ENCODE measurements at regions not wholly inside any gene's neighbourhood (a gene's known extent, or its start where the extent isn't known, plus 50 kb on each side); places are given as distances from the start of the nearest gene placed in this dataset.
"Not testable (repeated sequence)": the region's sequence is repeated elsewhere in the genome, so short reads cannot be mapped to it uniquely, and the experiment has no call there.

- no peak overlapping the region for H4K12ac ChIP-seq (ENCODE audit: low read depth, low read length)
- H2AFZ ChIP-seq (ENCODE audit: insufficient read depth, low read length, poor library complexity): no peak overlapping the region
- no peak overlapping the region for H3K4me3 ChIP-seq (ENCODE audit: low read depth, low read length)
- no peak overlapping the region for H4K91ac ChIP-seq (ENCODE audit: low read depth, low read length)
- H3K18ac ChIP-seq (ENCODE audit: low read length): no peak overlapping the region
- no peaks in the 10 kb centered on the region for H3K27me3 ChIP-seq (ENCODE audit: insufficient read depth, low read length)
- no peak for DNase-seq
- no peaks in the 10 kb centered on the region for H3K4me1 ChIP-seq (ENCODE audit: control insufficient read depth in 1 of 2, insufficient read depth in 2 of 2, low read length in 2 of 2)
- no peak overlapping the region for H3K9ac ChIP-seq (ENCODE audit: low read length)
- H3K23ac ChIP-seq (ENCODE audit: low read length): no peak overlapping the region
- no peak overlapping the region for H2BK5ac ChIP-seq (ENCODE audit: low read depth, low read length, poor library complexity)
- H4K8ac ChIP-seq (ENCODE audit: low read depth, low read length): no peak overlapping the region
- H3K79me2 ChIP-seq (ENCODE audit: control insufficient read depth, insufficient read depth, low read length, poor library complexity): no peaks in the 10 kb centered on the region
- no peaks in the 10 kb centered on the region for H3K79me1 ChIP-seq (ENCODE audit: low read length)
- H2BK12ac ChIP-seq (ENCODE audit: low read length): no peak overlapping the region
- no peak overlapping the region for H3K27ac ChIP-seq (ENCODE audit: low read depth, low read length)
- H2BK120ac ChIP-seq (ENCODE audit: insufficient read depth, low read length, poor library complexity): no peak overlapping the region
- no peak overlapping the region for H3K4me2 ChIP-seq (ENCODE audit: low read length)
- H3K14ac ChIP-seq (ENCODE audit: low read length): no peak overlapping the region
- H2AK5ac ChIP-seq (ENCODE audit: low read length): no peak overlapping the region
- no peaks in the 10 kb centered on the region for H3K36me3 ChIP-seq (ENCODE audit: control insufficient read depth in 1 of 2, insufficient read depth in 2 of 2, low read length in 2 of 2)
- H3K4ac ChIP-seq (ENCODE audit: low read depth, low read length): no peak overlapping the region
- H3K9me3 ChIP-seq (ENCODE audit: insufficient read depth, low read depth, low read length): peaks cover 2% of the 10 kb centered on the region
- no CpG with 5 or more reads among the region's 1 CpG for WGBS (ENCODE audit: extremely low coverage, insufficient coverage, insufficient read length)
These were observed 99.0 kb downstream of the SCN11A start for GRCh38 chr3:38952721-38953120.

GRCh38 chr3:38951167-38951566, 100.6 kb downstream of the SCN11A start:
- H3K4ac ChIP-seq (ENCODE audit: low read depth, low read length); H3K9me3 ChIP-seq (ENCODE audit: insufficient read depth, low read depth, low read length); H2AFZ ChIP-seq (ENCODE audit: insufficient read depth, low read length, poor library complexity); H4K8ac ChIP-seq (ENCODE audit: low read depth, low read length); H3K4me2 ChIP-seq (ENCODE audit: low read length); H3K14ac ChIP-seq (ENCODE audit: low read length); H3K27ac ChIP-seq (ENCODE audit: low read depth, low read length); H3K18ac ChIP-seq (ENCODE audit: low read length); H2BK120ac ChIP-seq (ENCODE audit: insufficient read depth, low read length, poor library complexity); H2AK5ac ChIP-seq (ENCODE audit: low read length); H2BK5ac ChIP-seq (ENCODE audit: low read depth, low read length, poor library complexity); H3K79me2 ChIP-seq (ENCODE audit: control insufficient read depth, insufficient read depth, low read length, poor library complexity); H3K36me3 ChIP-seq (ENCODE audit: control insufficient read depth in 1 of 2, insufficient read depth in 2 of 2, low read length in 2 of 2); H3K4me1 ChIP-seq (ENCODE audit: control insufficient read depth in 1 of 2, insufficient read depth in 2 of 2, low read length in 2 of 2); H3K4me3 ChIP-seq (ENCODE audit: low read depth, low read length); H4K91ac ChIP-seq (ENCODE audit: low read depth, low read length); H4K12ac ChIP-seq (ENCODE audit: low read depth, low read length); DNase-seq; H3K27me3 ChIP-seq (ENCODE audit: insufficient read depth, low read length); H3K23ac ChIP-seq (ENCODE audit: low read length); H3K79me1 ChIP-seq (ENCODE audit: low read length); H3K9ac ChIP-seq (ENCODE audit: low read length); H2BK12ac ChIP-seq (ENCODE audit: low read length): not testable (repeated sequence)
- WGBS (ENCODE audit: extremely low coverage, insufficient coverage, insufficient read length): no CpG with 5 or more reads among the region's 33 CpGs

- WGBS (ENCODE audit: extremely low coverage, insufficient coverage, insufficient read length): no CpG with 5 or more reads among the region's 5 CpGs
- Histone ChIP-seq H3K9ac (ENCODE audit: low read length) (no peak overlapping the region), H2BK5ac (ENCODE audit: low read depth, low read length, poor library complexity) (no peak overlapping the region), H4K91ac (ENCODE audit: low read depth, low read length) (no peak overlapping the region), H3K4me1 (ENCODE audit: control insufficient read depth in 1 of 2, insufficient read depth in 2 of 2, low read length in 2 of 2) (no peaks in the 10 kb centered on the region), H3K27ac (ENCODE audit: low read depth, low read length) (no peak overlapping the region), H3K9me3 (ENCODE audit: insufficient read depth, low read depth, low read length) (peaks cover 2% of the 10 kb centered on the region), H3K36me3 (ENCODE audit: control insufficient read depth in 1 of 2, insufficient read depth in 2 of 2, low read length in 2 of 2) (no peaks in the 10 kb centered on the region), H3K27me3 (ENCODE audit: insufficient read depth, low read length) (no peaks in the 10 kb centered on the region), H4K12ac (ENCODE audit: low read depth, low read length) (no peak overlapping the region), H3K14ac (ENCODE audit: low read length) (no peak overlapping the region), H3K23ac (ENCODE audit: low read length) (no peak overlapping the region), H2BK120ac (ENCODE audit: insufficient read depth, low read length, poor library complexity) (no peak overlapping the region), H3K79me1 (ENCODE audit: low read length) (no peaks in the 10 kb centered on the region), H3K4ac (ENCODE audit: low read depth, low read length) (no peak overlapping the region), H3K79me2 (ENCODE audit: control insufficient read depth, insufficient read depth, low read length, poor library complexity) (no peaks in the 10 kb centered on the region), H3K4me2 (ENCODE audit: low read length) (no peak overlapping the region), H3K18ac (ENCODE audit: low read length) (no peak overlapping the region), H2BK12ac (ENCODE audit: low read length) (no peak overlapping the region), H2AK5ac (ENCODE audit: low read length) (no peak overlapping the region), H2AFZ (ENCODE audit: insufficient read depth, low read length, poor library complexity) (no peak overlapping the region), H3K4me3 (ENCODE audit: low read depth, low read length) (no peak overlapping the region), H4K8ac (ENCODE audit: low read depth, low read length) (no peak overlapping the region)
- DNase-seq: no peak
These were observed 101.2 kb downstream of the SCN11A start for GRCh38 chr3:38950581-38950980.

GRCh38 chr3:38949994-38950393, 101.8 kb downstream of the SCN11A start:
- H3K27me3 ChIP-seq (ENCODE audit: insufficient read depth, low read length): no peaks in the 10 kb centered on the region
- no peaks in the 10 kb centered on the region for H3K79me1 ChIP-seq (ENCODE audit: low read length)
- H3K36me3 ChIP-seq (ENCODE audit: control insufficient read depth in 1 of 2, insufficient read depth in 2 of 2, low read length in 2 of 2): no peaks in the 10 kb centered on the region
- no peak overlapping the region for H2AFZ ChIP-seq (ENCODE audit: insufficient read depth, low read length, poor library complexity)
- H3K9me3 ChIP-seq (ENCODE audit: insufficient read depth, low read depth, low read length): peaks cover 2% of the 10 kb centered on the region
- H3K79me2 ChIP-seq (ENCODE audit: control insufficient read depth, insufficient read depth, low read length, poor library complexity): no peaks in the 10 kb centered on the region
- H2BK5ac ChIP-seq (ENCODE audit: low read depth, low read length, poor library complexity): no peak overlapping the region
- H2BK12ac ChIP-seq (ENCODE audit: low read length): no peak overlapping the region
- no peak overlapping the region for H2BK120ac ChIP-seq (ENCODE audit: insufficient read depth, low read length, poor library complexity)
- WGBS (ENCODE audit: extremely low coverage, insufficient coverage, insufficient read length): no CpG with 5 or more reads among the region's 9 CpGs
- H3K4me2 ChIP-seq (ENCODE audit: low read length): no peak overlapping the region
- H4K91ac ChIP-seq (ENCODE audit: low read depth, low read length): no peak overlapping the region
- no peak overlapping the region for H3K4ac ChIP-seq (ENCODE audit: low read depth, low read length)
- H4K12ac ChIP-seq (ENCODE audit: low read depth, low read length): no peak overlapping the region
- H3K4me1 ChIP-seq (ENCODE audit: control insufficient read depth in 1 of 2, insufficient read depth in 2 of 2, low read length in 2 of 2): no peaks in the 10 kb centered on the region
- no peak overlapping the region for H3K4me3 ChIP-seq (ENCODE audit: low read depth, low read length)
- no peak overlapping the region for H2AK5ac ChIP-seq (ENCODE audit: low read length)
- H3K23ac ChIP-seq (ENCODE audit: low read length): no peak overlapping the region
- no peak for DNase-seq
- no peak overlapping the region for H3K14ac ChIP-seq (ENCODE audit: low read length)
- no peak overlapping the region for H3K18ac ChIP-seq (ENCODE audit: low read length)
- H3K9ac ChIP-seq (ENCODE audit: low read length): no peak overlapping the region
- H4K8ac ChIP-seq (ENCODE audit: low read depth, low read length): no peak overlapping the region
- H3K27ac ChIP-seq (ENCODE audit: low read depth, low read length): no peak overlapping the region

All from trophoblast cell (in vitro differentiated cells and primary cell).